ENCODE measurements at regions not wholly inside any gene's neighbourhood (a gene's known extent, or its start where the extent isn't known, plus 50 kb on each side); places are given as distances from the start of the nearest gene placed in this dataset.

- no peak for DNase-seq (ENCODE audit: low read depth)
- no peak overlapping the region for H3K4me3 ChIP-seq (ENCODE audit: low read length)
- TF ChIP-seq CTCF (IDR thresholded peaks at IDR 0.05; ENCODE audit: insufficient read depth, low read depth, low read length, missing control alignments), result no peak
These were observed 105.5 kb downstream of the LYPLAL1 start for GRCh38 chr1:219279017-219279770.

GRCh38 chr1:219278288-219278687, 104.6 kb downstream of the LYPLAL1 start:
- no peak for TF ChIP-seq CTCF (IDR thresholded peaks at IDR 0.05; ENCODE audit: insufficient read depth, low read depth, low read length, missing control alignments)
- H3K4me3 ChIP-seq (ENCODE audit: low read length), result no peak overlapping the region
- no peak for DNase-seq (ENCODE audit: low read depth)

GRCh38 chr1:219277304-219278105, 103.8 kb downstream of the LYPLAL1 start:
- no peak for DNase-seq (ENCODE audit: low read depth)
- H3K4me3 ChIP-seq (ENCODE audit: low read length), result no peak overlapping the region
- TF ChIP-seq CTCF (IDR thresholded peaks at IDR 0.05; ENCODE audit: insufficient read depth, low read depth, low read length, missing control alignments), result no peak

- TF ChIP-seq CTCF (IDR thresholded peaks at IDR 0.05; ENCODE audit: insufficient read depth, low read depth, low read length, missing control alignments), result no peak
- no peak overlapping the region for H3K4me3 ChIP-seq (ENCODE audit: low read length)
- no peak for DNase-seq (ENCODE audit: low read depth)
These were observed 102.5 kb downstream of the LYPLAL1 start for GRCh38 chr1:219276049-219276738.

- no peak for DNase-seq (ENCODE audit: low read depth)
- no peak for TF ChIP-seq CTCF (IDR thresholded peaks at IDR 0.05; ENCODE audit: insufficient read depth, low read depth, low read length, missing control alignments)
- H3K4me3 ChIP-seq (ENCODE audit: low read length), result no peak overlapping the region
These were observed 99.5 kb downstream of the LYPLAL1 start for GRCh38 chr1:219273088-219273686.

- no peak for DNase-seq (ENCODE audit: low read depth)
- no peak for TF ChIP-seq CTCF (IDR thresholded peaks at IDR 0.05; ENCODE audit: insufficient read depth, low read depth, low read length, missing control alignments)
- H3K4me3 ChIP-seq (ENCODE audit: low read length), result no peak overlapping the region
These were observed 98.3 kb downstream of the LYPLAL1 start for GRCh38 chr1:219271818-219272535.

Measured in epithelial cell of esophagus (primary cell).